ENCODE measurements at regions not wholly inside any gene's neighbourhood (a gene's known extent, or its start where the extent isn't known, plus 50 kb on each side); places are given as distances from the start of the nearest gene placed in this dataset.

- H3K4me1 ChIP-seq, result no peaks in the 10 kb centered on the region
- no peak overlapping the region for H3K27ac ChIP-seq
- no peaks in the 10 kb centered on the region for H3K9me3 ChIP-seq
- H3K27me3 ChIP-seq, result no peaks in the 10 kb centered on the region
- no peak for TF ChIP-seq CTCF (IDR thresholded peaks at IDR 0.05)
- no peaks in the 10 kb centered on the region for H3K36me3 ChIP-seq
- no peak overlapping the region for H3K4me3 ChIP-seq
- no peak for DNase-seq (ENCODE audit: low spot score)
Measured at GRCh38 chr2:109046925-109047508, 58.0 kb upstream of the EDAR start.

- Histone ChIP-seq H3K36me3 (no peaks in the 10 kb centered on the region), H3K9me3 (no peaks in the 10 kb centered on the region), H3K27me3 (no peaks in the 10 kb centered on the region), H3K4me1 (no peaks in the 10 kb centered on the region), H3K4me3 (no peak overlapping the region), H3K27ac (no peak overlapping the region)
- DNase-seq (ENCODE audit: low spot score), result no peak
- TF ChIP-seq CTCF (IDR thresholded peaks at IDR 0.05), result no peak
Measured at GRCh38 chr2:109045505-109045904, 56.5 kb upstream of the EDAR start.

- H3K27ac ChIP-seq, result no peak overlapping the region
- no peaks in the 10 kb centered on the region for H3K4me1 ChIP-seq
- no peaks in the 10 kb centered on the region for H3K36me3 ChIP-seq
- DNase-seq (ENCODE audit: low spot score), result no peak
- no peak overlapping the region for H3K4me3 ChIP-seq
- no peaks in the 10 kb centered on the region for H3K9me3 ChIP-seq
- H3K27me3 ChIP-seq, result no peaks in the 10 kb centered on the region
- no peak for TF ChIP-seq CTCF (IDR thresholded peaks at IDR 0.05)
Measured at GRCh38 chr2:109038992-109039391, 50.0 kb upstream of the EDAR start.

Data from right atrium auricular region (tissue), 2 donors.